ENCODE measurements at regions not wholly inside any gene's neighbourhood (a gene's known extent, or its start where the extent isn't known, plus 50 kb on each side); places are given as distances from the start of the nearest gene placed in this dataset.

GRCh38 chr9:89882930-89883361 is 278.1 kb downstream of the GADD45G start:
- Histone ChIP-seq H3K9me3 (no peaks in the 10 kb centered on the region), H3K4me1 (peaks cover 5% of the 10 kb centered on the region), H3K4me3 (no peak overlapping the region), H3K27ac (no peak overlapping the region), H3K27me3 (ENCODE audit: low read depth) (no peaks in the 10 kb centered on the region), H3K36me3 (no peaks in the 10 kb centered on the region)
- DNase-seq (no peak), ATAC-seq (no peak)
- intact Hi-C loops (cut with DNase I): no loop called here
- no peak for TF ChIP-seq CTCF (IDR thresholded peaks at IDR 0.05)

GRCh38 chr9:89883401-89884341 is 278.9 kb downstream of the GADD45G start:
- intact Hi-C loops (cut with DNase I): no loop called here
- Histone ChIP-seq H3K36me3 (no peaks in the 10 kb centered on the region), H3K4me1 (peaks cover 5% of the 10 kb centered on the region), H3K4me3 (no peak overlapping the region), H3K27ac (no peak overlapping the region), H3K9me3 (no peaks in the 10 kb centered on the region), H3K27me3 (ENCODE audit: low read depth) (no peaks in the 10 kb centered on the region)
- ATAC-seq (no peak), DNase-seq (no peak)
- no peak for TF ChIP-seq CTCF (IDR thresholded peaks at IDR 0.05)

GRCh38 chr9:89884356-89885083 is 279.7 kb downstream of the GADD45G start:
- intact Hi-C loops (cut with DNase I): no loop called here
- ATAC-seq (no peak), DNase-seq (no peak)
- Histone ChIP-seq H3K27me3 (ENCODE audit: low read depth) (no peaks in the 10 kb centered on the region), H3K27ac (no peak overlapping the region), H3K9me3 (no peaks in the 10 kb centered on the region), H3K4me3 (no peak overlapping the region), H3K4me1 (no peaks in the 10 kb centered on the region), H3K36me3 (no peaks in the 10 kb centered on the region)
- no peak for TF ChIP-seq CTCF (IDR thresholded peaks at IDR 0.05)

GRCh38 chr9:89885156-89885555 is 280.3 kb downstream of the GADD45G start:
- no peak for TF ChIP-seq CTCF (IDR thresholded peaks at IDR 0.05)
- H3K27ac ChIP-seq: no peak overlapping the region
- H3K36me3 ChIP-seq: no peaks in the 10 kb centered on the region
- intact Hi-C loops (cut with DNase I): no loop called here
- no peak overlapping the region for H3K4me3 ChIP-seq
- H3K4me1 ChIP-seq: no peaks in the 10 kb centered on the region
- no peaks in the 10 kb centered on the region for H3K9me3 ChIP-seq
- ATAC-seq (no peak), DNase-seq (no peak)
- no peaks in the 10 kb centered on the region for H3K27me3 ChIP-seq (ENCODE audit: low read depth)

- no peak for TF ChIP-seq CTCF (IDR thresholded peaks at IDR 0.05)
- ATAC-seq (no peak), DNase-seq (no peak)
- no peak overlapping the region for H3K27ac ChIP-seq
- H3K36me3 ChIP-seq: no peaks in the 10 kb centered on the region
- intact Hi-C loops (cut with DNase I): no loop called here
- no peak overlapping the region for H3K4me3 ChIP-seq
- H3K9me3 ChIP-seq: no peaks in the 10 kb centered on the region
- H3K4me1 ChIP-seq: peaks cover 5% of the 10 kb centered on the region
- H3K27me3 ChIP-seq (ENCODE audit: low read depth): no peaks in the 10 kb centered on the region
These were observed 281.5 kb downstream of the GADD45G start for GRCh38 chr9:89886281-89886700.

Data from lower lobe of right lung (tissue), 2 donors.